GM19468 (cell line): ENCODE measurements at regions not wholly inside any gene's neighbourhood (a gene's known extent, or its start where the extent isn't known, plus 50 kb on each side); places are given as distances from the start of the nearest gene placed in this dataset.

Source experiments
- ATAC-seq: cut with Tn5 transposase; IDR thresholded peaks from one replicate; pipeline ENCODE4 v1.9.1; 2021; ENCODE audit warnings: mild to moderate bottlenecking, moderate library complexity, moderate number of reproducible peaks; ENCODE audit not compliant: unreplicated experiment; ENCODE audit errors: extremely low read depth

DNA sequence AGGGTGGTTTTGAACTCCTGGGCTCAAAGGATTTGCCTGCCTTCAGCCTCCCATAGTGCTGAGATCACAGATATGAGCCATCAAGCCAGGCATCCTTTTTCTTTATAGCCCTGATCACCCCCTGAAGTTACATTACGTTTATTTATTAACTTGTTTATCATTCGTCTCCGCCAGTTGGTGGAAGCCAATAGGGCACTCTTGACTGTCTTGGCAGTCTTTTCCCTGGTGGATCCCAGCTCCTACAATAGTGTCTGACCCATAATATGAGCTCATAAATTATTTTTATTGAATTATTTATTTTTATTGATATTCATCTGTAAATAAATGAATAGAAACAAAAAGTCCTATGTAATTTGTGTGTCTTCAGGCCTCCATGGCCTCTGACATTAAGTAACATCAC is 484.3 kb upstream of the FAT1 start:
- ATAC-seq = no peak

DNA sequence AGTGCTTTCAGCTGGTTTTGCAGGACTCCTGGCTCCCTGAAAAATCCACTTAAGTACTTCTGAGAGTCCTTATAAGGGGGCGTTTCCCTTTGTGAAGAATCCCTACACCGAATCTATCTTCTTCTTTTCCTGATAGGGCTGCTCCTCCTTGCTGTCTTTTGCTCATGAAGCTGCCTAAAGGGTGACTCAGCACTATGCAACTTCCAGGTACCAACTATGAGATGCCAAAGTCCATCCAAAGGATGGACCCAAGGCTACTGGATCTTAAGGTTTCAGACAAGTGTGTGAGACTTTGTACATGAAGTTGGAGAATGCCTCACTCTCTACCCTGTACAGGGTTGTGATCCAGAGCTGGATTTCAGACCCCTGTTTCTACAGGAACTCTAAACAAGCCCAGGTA is 485.0 kb upstream of the FAT1 start:
- ATAC-seq = no peak

DNA sequence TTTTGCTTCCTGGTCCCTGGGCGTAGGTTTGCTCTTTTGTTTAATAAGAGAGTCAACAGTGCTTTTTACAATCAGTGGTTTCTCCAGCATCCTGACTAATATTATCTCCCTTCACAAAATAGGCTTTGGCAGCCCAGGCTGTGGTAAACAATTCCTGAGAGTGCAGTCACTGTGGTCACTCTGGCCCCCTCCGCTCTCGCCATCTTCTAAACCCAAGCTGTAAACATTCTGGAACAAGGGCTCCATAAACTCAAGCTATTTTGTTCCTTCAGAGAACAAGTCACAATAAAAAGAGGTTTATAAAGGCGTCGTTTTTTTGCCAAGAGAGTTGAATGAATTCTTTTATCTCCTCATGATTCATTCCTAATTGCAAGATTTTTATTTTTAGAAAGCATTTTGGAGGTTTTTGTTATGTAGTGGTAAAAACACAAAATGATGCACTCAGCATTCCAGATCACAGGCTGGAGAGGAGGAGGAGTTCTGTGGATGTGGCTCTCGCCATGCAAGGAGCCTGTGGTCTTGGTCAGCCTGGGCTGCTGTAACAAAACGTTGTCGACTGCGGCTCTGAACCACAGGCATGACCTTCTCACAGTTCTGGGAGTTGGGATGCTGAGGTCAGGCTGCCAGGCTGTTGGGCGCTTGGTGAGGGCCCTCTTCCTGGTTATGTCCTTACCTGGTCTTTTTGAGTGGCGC is 486.4 kb upstream of the FAT1 start:
- ATAC-seq = no peak

DNA sequence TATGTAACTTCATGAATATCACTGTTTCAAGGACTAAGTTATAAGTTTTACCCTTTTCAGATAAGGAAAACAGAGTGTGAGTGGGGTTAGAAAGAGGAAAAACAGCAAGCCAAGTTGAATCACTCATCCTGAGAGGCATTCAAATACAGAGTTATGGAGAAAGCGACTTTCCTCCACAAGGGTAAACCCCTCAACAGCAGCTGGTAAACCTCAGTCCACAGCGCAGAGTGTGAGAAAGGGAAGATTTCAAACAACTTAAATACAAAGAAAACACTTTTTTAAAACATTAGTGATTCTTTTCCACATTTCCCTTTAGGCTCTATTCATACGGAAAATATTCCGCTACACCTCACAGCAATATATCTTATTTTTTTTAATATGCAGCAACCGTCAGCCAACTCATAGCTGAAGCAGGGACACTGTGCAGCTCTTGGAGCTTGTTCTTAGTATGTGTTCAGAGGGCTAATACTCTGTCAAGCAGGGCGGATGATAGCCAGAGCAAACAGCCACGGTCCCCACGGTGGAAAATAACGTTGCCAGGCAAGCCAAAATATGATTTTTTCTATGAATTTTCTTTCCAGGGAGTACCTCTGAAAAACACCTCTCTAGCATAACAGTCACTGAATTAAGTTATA is 488.9 kb upstream of the FAT1 start:
- ATAC-seq = no peak

DNA sequence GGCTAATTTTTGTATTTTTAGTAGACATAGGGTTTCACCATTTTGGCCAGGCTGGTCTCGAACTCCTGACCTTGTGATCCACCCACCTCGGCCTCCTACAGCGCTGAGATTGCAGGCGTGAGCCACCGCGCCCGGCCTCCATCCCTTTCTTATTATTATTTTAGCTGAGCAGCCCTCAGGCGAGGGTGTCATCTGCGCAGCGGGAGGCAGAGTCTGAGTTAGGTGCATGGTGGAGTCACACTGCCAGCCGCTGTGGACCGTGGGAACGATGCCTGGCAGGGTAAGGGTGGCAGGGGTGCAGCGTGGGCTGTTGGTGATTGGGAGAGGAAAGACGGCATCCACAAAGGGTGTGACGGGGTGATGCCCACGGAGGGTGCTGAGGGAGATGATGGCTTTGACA is 491.8 kb upstream of the FAT1 start:
- no peak for ATAC-seq

DNA sequence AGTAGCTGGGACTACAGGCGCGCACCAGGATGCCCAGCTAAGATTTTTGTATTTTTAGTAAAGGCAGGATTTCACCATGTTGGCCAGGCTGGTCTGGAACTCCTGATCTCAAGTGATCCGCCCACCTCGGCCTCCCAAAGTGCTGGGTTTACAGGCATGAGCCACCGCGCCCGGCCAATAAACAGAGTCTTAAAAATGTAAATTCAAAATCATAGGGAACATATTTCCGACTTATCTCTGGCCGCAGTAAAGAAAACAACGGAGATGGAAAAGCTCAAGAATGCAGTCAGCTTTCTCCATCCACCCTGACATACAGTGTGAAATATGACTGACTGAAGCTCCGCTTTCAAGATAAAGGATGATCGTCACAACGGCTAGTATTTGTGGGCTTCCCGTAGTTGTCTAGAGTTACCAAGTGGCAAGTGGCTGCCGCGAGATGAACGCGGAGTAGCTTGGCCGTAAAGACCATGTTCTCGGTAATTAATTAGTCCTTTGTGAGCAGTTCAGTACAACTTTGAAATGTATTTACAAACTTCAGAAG is 495.1 kb upstream of the FAT1 start:
- no peak for ATAC-seq

DNA sequence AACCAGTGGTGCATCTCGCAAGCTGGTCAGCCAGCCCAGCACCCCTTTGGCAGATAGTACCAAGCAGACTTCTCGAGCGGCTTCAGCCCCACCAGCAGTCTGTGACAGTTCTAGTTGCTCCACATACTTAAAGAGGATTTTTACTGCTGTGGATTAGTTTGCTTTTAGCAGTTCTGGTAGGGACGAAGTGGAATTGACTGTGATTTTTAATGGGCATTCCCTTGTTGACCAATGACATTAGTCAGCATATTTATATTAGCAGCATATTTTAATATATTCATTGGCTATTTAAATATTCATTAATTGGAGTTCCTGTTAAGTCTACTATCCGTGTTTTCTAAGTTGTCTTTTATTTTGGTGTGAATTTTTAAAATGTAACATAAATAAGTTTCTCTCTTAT is 500.9 kb upstream of the FAT1 start:
- ATAC-seq = no peak

DNA sequence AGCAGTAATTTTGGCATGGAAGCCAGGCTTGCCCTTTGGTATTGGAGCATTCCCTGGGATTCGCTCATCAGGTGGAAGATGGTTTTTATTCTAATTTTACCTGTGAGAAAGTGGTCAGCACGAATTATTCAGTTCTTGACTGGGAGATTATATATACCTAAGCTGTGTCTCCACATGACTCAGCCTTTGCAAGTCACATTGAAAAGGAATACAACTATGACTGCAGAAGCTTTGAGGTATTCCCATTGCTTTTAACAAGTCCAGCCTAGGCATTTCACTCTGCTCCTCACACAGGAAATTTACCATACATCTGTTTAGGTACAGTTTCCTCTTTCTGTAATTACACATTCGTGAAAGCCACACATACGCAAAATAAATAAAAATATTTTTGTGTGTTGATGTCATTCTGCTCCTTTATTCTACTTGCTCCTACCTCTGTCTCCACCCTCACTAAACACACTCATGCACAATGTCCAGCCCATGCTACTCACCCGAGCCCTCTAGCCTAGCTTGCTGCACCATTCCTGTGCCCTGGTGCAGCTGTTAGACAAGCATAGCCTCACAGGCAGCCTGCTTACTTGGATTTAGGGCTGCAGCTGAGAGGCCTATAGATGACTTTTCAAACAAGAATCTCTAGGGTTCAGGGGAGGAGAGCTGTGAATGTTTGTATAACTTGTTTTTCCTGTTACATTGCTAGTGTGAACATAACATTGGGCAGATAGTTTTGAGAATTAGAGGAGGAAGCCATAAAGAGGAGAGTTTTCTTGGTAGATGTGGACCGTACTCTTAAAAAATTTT is 504.4 kb upstream of the FAT1 start:
- ATAC-seq = no peak

DNA sequence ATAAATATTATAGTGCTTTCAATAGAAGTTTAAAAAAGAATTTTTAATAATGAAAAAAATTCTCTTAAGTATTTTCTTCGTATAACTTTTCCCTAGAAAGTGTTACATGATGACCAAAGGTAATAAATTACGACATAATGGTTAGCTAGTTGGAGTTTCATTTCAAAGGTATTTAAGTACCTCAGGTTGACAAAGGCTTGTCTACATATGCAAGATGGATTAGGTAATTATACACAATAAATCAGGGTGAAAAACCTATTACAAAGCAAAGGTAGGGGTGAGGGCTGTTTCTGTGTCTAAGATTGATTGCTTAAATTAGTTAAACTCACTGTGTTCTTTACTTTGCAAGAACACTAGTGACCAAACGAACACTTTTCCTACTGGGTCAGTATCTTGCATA is 508.5 kb upstream of the FAT1 start:
- no peak for ATAC-seq

DNA sequence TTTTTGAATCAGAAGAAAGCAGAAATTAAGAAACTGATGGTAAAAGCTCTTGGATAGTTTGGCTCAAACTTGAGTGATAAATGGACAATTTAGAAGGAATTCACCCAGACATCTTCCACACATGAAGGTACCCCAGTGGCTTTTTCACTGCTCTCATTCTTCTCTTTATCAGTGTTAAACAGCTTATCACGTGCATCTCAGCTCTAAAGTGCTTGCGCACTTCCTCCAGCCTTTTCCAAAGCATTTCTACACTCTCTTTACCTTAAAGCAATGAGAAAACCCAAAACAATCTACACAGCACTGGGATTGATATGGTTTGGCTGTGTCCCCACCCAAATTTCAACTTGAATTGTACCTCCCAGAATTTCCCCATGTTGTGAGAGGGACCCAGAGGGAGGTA is 509.1 kb upstream of the FAT1 start:
- ATAC-seq = no peak

DNA sequence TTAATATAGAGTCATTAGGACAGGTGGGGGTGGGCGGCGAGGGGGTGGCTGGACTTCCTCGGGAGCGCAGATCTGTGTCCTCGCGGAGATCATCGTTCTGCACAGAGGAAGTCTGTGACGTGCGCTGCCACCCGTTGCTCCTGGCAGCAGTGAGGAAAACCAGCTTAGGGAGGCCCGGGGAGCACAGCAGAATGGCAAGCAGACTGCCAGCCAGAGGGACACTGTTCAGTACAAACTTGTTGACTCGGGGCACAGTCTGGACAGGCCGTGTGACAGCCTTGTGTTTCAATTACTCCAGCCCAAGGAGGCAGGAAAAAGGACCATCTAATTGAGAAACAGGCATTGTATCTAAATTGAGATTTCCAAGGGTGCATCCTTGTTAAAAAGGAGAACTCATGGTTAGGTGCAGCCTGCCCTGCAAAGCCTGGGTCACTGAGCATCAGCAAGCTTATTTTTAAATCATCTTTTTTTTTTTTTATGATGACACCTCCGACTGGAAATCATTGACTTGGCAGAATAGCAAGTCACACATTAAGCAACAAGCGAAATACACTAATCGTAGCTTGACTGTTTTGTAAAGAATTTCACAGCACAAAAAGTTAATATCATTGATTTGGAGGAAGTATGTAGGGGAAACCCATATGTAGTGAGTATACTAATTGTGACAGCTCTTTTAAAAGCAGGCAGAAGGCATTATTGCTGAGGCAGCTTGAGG is 512.0 kb upstream of the FAT1 start:
- ATAC-seq = no peak

DNA sequence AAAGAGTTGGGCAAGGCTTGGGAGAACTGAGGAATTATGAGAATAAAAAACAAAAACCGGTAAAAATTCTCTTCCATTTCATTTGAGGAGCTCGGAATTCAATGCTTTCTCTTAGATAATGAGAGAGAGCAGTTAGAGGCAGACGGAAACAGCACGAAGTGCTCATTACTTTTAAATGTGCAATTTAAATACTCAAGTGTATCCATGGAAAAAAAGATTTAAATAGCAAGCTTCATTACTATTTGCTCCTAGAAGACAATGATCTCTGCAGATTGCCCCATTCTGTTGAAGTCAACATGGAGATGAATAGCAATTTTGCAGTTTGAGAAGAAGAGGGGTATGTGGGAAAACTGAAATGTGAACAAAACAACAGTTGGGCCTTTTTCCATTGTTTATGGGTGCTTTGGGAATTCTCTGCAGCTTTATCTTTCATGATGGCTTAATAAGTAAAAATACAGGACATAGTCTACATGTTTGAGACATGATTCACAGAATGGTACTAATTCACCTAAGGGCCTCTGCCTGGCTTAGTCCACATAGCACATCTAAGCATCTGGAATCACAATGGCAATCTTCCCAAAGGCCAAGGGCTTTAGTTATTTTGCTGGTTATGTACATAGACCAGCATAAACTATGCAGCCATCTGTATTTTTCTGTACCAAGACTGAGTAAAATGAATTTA is 512.7 kb upstream of the FAT1 start:
- ATAC-seq = no peak

DNA sequence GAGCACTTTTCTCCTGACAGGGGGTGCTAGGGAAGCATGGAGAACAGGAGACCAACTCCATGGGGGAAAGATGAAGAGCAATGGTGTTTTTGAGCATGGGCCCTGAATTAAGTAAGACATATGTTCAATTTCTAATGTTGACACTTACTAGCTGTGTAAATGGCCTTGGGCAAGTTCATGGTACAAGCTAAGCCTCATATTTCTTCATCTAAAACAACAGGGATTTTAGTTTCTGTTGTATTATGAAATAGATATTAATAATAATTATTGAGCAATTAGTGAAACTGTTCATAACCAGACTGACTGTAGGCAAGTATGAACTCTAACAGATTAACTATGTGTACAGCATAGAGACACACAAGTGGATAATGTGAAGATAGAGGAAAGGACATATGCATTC is 515.0 kb upstream of the FAT1 start:
- ATAC-seq = no peak

DNA sequence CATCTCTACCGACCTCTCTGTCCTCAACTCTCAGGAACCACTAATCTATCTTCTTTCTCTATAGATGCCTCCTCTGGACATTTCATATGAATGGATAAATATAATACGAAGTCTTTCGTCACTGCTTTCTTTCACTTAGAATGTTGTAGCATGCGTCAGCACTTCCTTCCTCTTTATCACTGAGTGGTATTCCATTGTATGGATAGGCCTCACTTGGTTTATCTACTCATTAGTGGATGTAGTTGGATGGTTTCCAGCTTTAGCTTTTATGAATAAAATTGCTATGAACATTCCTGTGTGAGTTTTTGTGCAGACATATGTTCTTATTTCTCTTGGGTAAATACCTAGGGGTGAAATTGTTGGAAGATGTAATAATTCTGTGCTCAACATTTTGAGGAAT is 528.2 kb upstream of the FAT1 start:
- no peak for ATAC-seq

DNA sequence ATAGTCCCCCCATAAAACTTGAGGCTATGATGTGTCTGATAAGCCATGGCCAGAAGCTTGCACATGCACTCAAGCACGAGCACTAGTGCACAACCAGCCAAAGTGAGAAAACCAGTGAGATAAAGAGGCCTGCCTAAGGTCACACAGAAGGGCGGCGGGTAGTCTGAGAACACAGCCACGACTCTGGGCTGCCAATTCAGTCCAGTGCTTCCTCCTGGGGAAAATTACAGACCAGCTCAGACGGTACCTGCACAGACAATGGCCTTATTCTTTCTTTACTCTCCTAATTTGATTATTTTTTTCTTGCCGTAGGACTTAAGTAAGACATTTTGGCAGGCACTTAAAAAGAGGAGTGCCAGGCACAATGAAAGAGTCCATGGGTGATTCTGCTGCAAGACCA is 533.2 kb upstream of the FAT1 start:
- ATAC-seq = no peak

DNA sequence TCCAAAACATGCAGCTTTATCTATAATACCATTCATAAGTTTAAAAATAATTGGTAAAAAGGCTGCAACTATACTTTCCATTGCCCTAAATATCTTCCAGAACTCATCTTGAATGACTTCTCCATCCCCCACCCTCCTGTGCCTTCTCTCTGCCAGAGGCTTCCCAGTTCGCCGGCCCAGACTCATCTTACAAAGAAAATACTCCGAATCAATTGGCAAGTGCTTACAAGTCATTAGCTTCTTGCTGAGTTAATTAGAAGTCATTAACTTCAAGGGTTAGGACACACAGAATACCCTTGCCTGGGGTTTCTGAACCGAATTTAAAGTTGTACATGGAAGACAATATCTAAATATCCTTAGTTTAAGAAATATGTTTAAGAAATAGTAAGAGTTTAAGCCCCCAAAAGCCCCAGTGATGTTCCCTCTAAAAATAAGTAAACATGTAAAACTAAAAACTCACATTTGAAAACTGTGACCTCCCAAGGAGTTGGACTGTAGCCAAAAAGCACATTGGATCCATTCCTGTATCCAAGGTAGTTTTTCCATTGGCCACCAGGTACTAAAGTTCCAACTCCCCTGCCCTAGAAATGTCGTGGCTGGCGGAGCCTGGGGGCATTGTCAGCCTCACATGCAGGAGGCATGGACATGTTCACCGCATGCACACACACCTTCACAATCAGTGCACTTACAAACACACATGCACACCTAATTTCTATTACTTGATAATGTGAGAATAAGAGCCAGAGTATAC is 535.2 kb upstream of the FAT1 start:
- no peak for ATAC-seq

DNA sequence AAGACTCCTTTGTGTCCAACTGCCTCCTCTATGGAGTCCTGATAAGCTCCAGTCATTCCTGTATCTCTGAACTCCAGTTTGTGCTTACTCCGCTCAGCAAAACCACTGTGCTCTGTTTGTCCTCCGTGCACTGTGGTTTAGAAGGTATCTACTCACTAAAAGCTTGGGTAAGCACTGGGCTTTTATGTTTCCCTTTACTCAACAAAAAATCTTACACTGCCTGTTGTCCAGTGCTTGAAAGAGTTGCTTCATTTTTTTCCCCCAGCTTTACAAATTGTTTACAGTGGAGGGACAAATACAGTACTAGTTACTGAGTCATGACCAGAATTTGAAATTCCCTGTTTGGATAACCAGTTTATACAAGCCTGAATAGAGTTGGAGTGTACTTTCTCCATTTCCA is 545.3 kb upstream of the FAT1 start:
- no peak for ATAC-seq

DNA sequence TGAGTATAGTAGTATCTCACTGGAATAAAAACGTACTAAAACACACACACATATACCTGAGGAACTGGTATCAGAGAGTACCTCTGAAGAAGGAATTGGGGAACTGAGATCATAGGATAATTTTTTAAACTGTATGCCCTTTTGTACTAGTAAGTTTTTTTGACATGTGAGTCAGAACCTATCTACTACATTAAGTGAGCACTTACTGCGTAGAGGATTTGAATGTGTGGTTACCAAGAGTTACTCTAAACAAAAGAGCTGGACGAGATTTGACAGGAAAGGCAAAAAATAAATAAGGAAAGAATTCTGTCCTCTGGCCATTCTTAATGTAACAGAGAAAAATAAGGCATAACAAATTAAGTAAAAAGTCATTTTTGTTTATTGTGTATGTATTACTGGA is 546.5 kb upstream of the FAT1 start:
- ATAC-seq = no peak

DNA sequence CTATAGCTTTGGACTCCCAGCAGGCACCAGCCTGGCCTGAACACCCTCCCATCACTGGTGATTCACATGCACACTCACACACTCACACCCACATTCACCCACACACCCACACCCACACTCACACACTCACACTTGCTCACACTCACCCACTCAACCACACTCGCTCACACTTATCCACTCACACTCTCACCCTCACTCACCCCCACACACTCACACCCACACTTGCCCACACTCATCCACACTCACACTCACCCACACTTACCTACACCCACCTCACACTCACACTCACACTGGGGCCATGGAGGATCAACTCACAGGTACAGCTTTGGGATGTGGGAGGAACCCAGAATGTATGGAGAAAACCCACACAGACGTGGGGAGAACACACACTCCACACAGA is 548.2 kb upstream of the FAT1 start:
- ATAC-seq = no peak
